GM12892 (cell line): ENCODE measurements at regions not wholly inside any gene's neighbourhood (a gene's known extent, or its start where the extent isn't known, plus 50 kb on each side); places are given as distances from the start of the nearest gene placed in this dataset.

ENCODE experiments used
- POLR2A ChIP-seq: IDR thresholded peaks from 2 replicates; pipeline ENCODE4 v1.6.1; 2011; ENCODE audit warnings: low read depth, low read length, control low read depth
- POLR2AphosphoS5 ChIP-seq: IDR thresholded peaks from 2 replicates; pipeline ENCODE4 v1.6.1; 2011; ENCODE audit warnings: low read depth, low read length, control low read depth

- TF ChIP-seq POLR2A (no peak), POLR2AphosphoS5 (no peak)
These were observed 83.5 kb upstream of the HAAO start for GRCh38 chr2:42875880-42876279.
